Cardiac fibroblast (primary cell): ENCODE measurements at regions not wholly inside any gene's neighbourhood (a gene's known extent, or its start where the extent isn't known, plus 50 kb on each side); places are given as distances from the start of the nearest gene placed in this dataset.

Source experiments
- DNase-seq, 2 donors: peaks; one replicate each; pipeline versions ENCODE4 v3.0.0 to v3.0.0-alpha.2; 2010; ENCODE audit warnings: low read depth in 2 of 2
- H3K4me3 ChIP-seq, 2 donors: replicated peaks in 1 of 2; 1 replicate in 1 of 2; 2 replicates in 1 of 2; pipeline ENCODE4 v1.5.1; 2011; ENCODE audit warnings: low read depth in 2 of 2, low read length in 2 of 2, mild to moderate bottlenecking in 2 of 2, moderate library complexity in 1 of 2
- CTCF ChIP-seq: IDR thresholded peaks from one replicate; pipeline ENCODE4 v1.5.1; 2011; ENCODE audit warnings: low read depth, mild to moderate bottlenecking, low read length, inconsistent platforms

DNA sequence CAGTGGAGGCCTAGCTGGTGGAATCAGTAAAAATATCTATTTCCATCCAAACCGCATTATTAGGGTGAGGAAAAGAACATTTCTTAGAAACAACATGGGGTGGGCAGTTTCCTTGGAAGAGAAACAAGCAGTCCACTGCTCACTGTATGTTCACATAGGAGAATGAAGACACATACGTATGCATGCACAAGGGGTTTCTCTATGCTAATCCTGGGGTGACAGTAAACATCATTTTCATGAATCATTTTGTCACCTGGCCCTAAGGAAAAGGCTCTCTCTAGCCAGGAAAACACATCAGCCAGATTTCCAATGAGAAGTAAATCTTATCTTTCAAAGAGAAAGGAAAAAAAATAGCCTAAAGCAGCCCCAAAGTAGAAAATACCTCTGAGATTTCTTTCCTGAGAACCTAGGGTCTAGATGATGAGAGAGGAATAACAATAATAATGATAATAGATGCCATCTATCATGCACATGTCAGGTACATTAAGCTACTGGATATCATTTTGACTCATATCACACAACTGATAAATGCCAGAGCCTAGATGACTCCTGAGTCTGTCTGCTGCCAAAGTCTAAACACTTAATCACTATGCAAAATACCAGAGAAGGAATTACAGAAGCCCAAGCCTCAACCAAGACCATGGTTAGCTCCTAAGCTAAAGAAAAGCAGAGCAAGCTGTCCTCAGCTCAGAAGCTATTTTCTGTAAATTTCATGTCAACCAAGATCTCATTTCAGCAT, 520.5 kb upstream of the TMPO start:
- H3K4me3 ChIP-seq, result no peak overlapping the region
- TF ChIP-seq CTCF, result no peak
- DNase-seq, result no peak

- no peak for DNase-seq
- H3K4me3 ChIP-seq, result no peak overlapping the region
- TF ChIP-seq CTCF, result no peak
Measured at GRCh38 chr12:97995559-97995958, 519.8 kb upstream of the TMPO start.

DNA sequence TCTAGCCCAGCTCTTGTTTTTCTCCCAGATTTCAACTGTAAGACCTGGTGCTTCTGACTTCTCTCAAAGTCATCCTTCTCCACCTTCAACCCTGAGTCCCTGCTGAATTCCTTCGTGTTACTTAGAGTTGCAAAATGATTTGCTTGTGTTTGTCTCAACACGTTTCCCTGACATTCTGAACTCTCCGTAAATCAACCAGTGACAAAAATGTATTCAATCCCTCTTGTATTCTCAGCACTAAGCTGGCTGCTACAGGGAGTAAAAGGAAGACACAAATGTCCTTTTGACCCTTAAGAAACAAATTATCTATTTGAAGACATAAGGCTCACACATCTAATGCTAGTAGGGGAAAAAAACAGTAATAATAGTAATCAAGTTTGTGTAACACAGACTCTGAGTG, 514.0 kb upstream of the TMPO start:
- no peak for DNase-seq
- no peak for TF ChIP-seq CTCF
- no peak overlapping the region for H3K4me3 ChIP-seq

GRCh38 chr12:98002887-98003493, 512.4 kb upstream of the TMPO start:
- peak; percentile 14 to 28 for DNase-seq
- no peak overlapping the region for H3K4me3 ChIP-seq
- TF ChIP-seq CTCF, result peak; percentile 23

- no peak overlapping the region for H3K4me3 ChIP-seq
- TF ChIP-seq CTCF, result no peak
- no peak for DNase-seq
Measured at GRCh38 chr12:98007963-98008362, 507.4 kb upstream of the TMPO start.

GRCh38 chr12:98013560-98013959, 501.8 kb upstream of the TMPO start:
- DNase-seq, result no peak
- H3K4me3 ChIP-seq, result no peak overlapping the region
- no peak for TF ChIP-seq CTCF
